ENCODE measurements at regions not wholly inside any gene's neighbourhood (a gene's known extent, or its start where the extent isn't known, plus 50 kb on each side); places are given as distances from the start of the nearest gene placed in this dataset.
A peak's percentile ranks its signal among the peaks of the same experiment; 100 is the strongest.

- Histone ChIP-seq H3K79me2 (ENCODE audit: control insufficient read depth in 1 of 2, insufficient read depth in 2 of 2, low read length in 2 of 2) (peaks cover 8 to 80% of the 10 kb centered on the region in 2 experiments), H4K8ac (ENCODE audit: extremely low read depth, insufficient read depth, low read length) (no peak overlapping the region), H3K23me2 (ENCODE audit: low read depth, low read length) (no peaks in the 10 kb centered on the region), H3K36me3 (ENCODE audit: control insufficient read depth in 2 of 4, insufficient read depth in 4 of 4, low read length in 3 of 4) (no peaks in the 10 kb centered on the region), H2BK120ac (replicated peaks; ENCODE audit: low read depth, low read length) (no peak overlapping the region), H3K18ac (ENCODE audit: extremely low read depth, low read length) (no peak overlapping the region), H2AK5ac (ENCODE audit: low read depth, low read length) (no peak overlapping the region), H3K27ac (ENCODE audit: low read depth, low read length) (no peak overlapping the region), H4K5ac (ENCODE audit: insufficient read length, low read depth, low read length) (no peak overlapping the region), H2AFZ (ENCODE audit: low read length) (no peak overlapping the region), H3K79me1 (ENCODE audit: low read depth, low read length) (peaks cover 5% of the 10 kb centered on the region), H3K4me3 (ENCODE audit: extremely low read depth in 1 of 4, insufficient read depth in 2 of 4, low read depth in 3 of 4, low read length in 4 of 4) (no peak overlapping the region), H2BK20ac (ENCODE audit: low read length) (no peak overlapping the region), H3K23ac (ENCODE audit: insufficient read length) (no peak overlapping the region), H4K91ac (replicated peaks; ENCODE audit: insufficient read length, low read length) (no peak overlapping the region), H3K27me3 (replicated peaks in 1 of 4; ENCODE audit: control insufficient read depth in 3 of 4, extremely low read depth in 1 of 4, insufficient read depth in 3 of 4, low read length in 3 of 4) (no peaks in the 10 kb centered on the region), H3K9ac (replicated peaks in 1 of 4; ENCODE audit: extremely low read depth in 1 of 4, low read depth in 3 of 4, low read length in 3 of 4) (no peak overlapping the region), H3K9me3 (ENCODE audit: insufficient read depth in 2 of 2, low read depth in 1 of 2, low read length in 1 of 2) (no peaks in the 10 kb centered on the region), H2BK5ac (ENCODE audit: low read depth, low read length) (no peak overlapping the region), H4K20me1 (replicated peaks in 1 of 2; ENCODE audit: control insufficient read depth in 1 of 2, insufficient read depth in 2 of 2, low read length in 2 of 2) (peaks cover 2 to 8% of the 10 kb centered on the region in 2 experiments), H3K4me1 (replicated peaks in 1 of 4; ENCODE audit: control insufficient read depth in 3 of 4, insufficient read depth in 4 of 4, low read length in 3 of 4) (peaks cover 0 to 3% (median 0%) of the 10 kb centered on the region in 4 experiments; a peak in 1 of 7 replicates), H3K14ac (ENCODE audit: insufficient read length) (no peak overlapping the region), H3K4me2 (ENCODE audit: insufficient read depth in 1 of 2, low read depth in 2 of 2, low read length in 2 of 2) (no peak overlapping the region), H2BK15ac (ENCODE audit: low read length) (no peak overlapping the region), H3K56ac (replicated peaks; ENCODE audit: insufficient read length, low read depth, low read length) (no peak overlapping the region), H2BK12ac (ENCODE audit: low read depth, low read length) (no peak overlapping the region), H3K4ac (replicated peaks; ENCODE audit: insufficient read length, low read depth, low read length) (no peak overlapping the region)
- DNase-seq (ENCODE audit: low read depth in 1 of 2, low spot score in 2 of 2) (no peak), FAIRE-seq (peak; percentile 71)
- POLR2A ChIA-PET (ENCODE audit: partially characterized antibody): no interaction called here
- WGBS, 2 experiments (ENCODE audit: extremely low coverage in 1 of 2, insufficient coverage in 1 of 2, insufficient read length in 1 of 2, insufficient replicate concordance in 2 of 2, low coverage in 1 of 2, low lambda C conversion rate in 2 of 2, missing lambda C conversion rate in 1 of 2): 97% methylated on average over 3 of the region's 3 CpGs; no CpG with 5 or more reads in 1 of the 2 experiments
- CTCF ChIA-PET (ENCODE audit: partially characterized antibody): interaction anchor here (1.1 kb wide), 1 partner anchor 249 kb away, joined by 3 read pairs; no protein-coding TSS in a partner anchor
- TF ChIP-seq KDM5A (IDR thresholded peaks at IDR 0.05; ENCODE audit: low read length) (no peak), ASH2L (IDR thresholded peaks at IDR 0.05; ENCODE audit: low read length) (no peak), SP2 (IDR thresholded peaks at IDR 0.05; ENCODE audit: low read length) (no peak)
Measured at GRCh38 chr9:519579-519978, 304.9 kb downstream of the DOCK8 start.

Data from H1 (cell line).